Endodermal cell (in vitro differentiated cells): ENCODE measurements at regions not wholly inside any gene's neighbourhood (a gene's known extent, or its start where the extent isn't known, plus 50 kb on each side); places are given as distances from the start of the nearest gene placed in this dataset.

Experiments used
- DNase-seq: peaks from one replicate; pipeline ENCODE4 v3.0.0-alpha.2; 2017
- H3K27ac ChIP-seq: 2 replicates; pipeline ENCODE4 v1.5.1; 2013; ENCODE audit warnings: mild to moderate bottlenecking, low read depth, low read length, moderate library complexity
- H3K27me3 ChIP-seq: 2 replicates; pipeline ENCODE4 v1.6.1; 2013; ENCODE audit warnings: mild to moderate bottlenecking, low read length, moderate library complexity; ENCODE audit not compliant: insufficient read depth, control insufficient read depth, poor library complexity, severe bottlenecking
- H3K36me3 ChIP-seq: 2 replicates; pipeline ENCODE4 v1.7.0; 2013; ENCODE audit warnings: mild to moderate bottlenecking, low read length, moderate library complexity; ENCODE audit not compliant: control insufficient read depth, insufficient read depth
- H3K4me1 ChIP-seq: one replicate; pipeline ENCODE4 v1.7.0; 2013; ENCODE audit warnings: low read length; ENCODE audit not compliant: control insufficient read depth, insufficient read depth
- H3K4me3 ChIP-seq: 2 replicates; pipeline ENCODE4 v1.5.1; 2013; ENCODE audit warnings: mild to moderate bottlenecking, low read length, moderate library complexity
- H3K9ac ChIP-seq: 2 replicates; pipeline ENCODE4 v1.6.1; 2013; ENCODE audit warnings: mild to moderate bottlenecking, low read length, moderate library complexity; ENCODE audit not compliant: poor library complexity, severe bottlenecking; ENCODE audit errors: extremely low read depth
- H3K9me3 ChIP-seq: 2 replicates; pipeline ENCODE4 v1.6.1; 2013; ENCODE audit warnings: mild to moderate bottlenecking, low read length, moderate library complexity; ENCODE audit not compliant: control insufficient read depth
- H3K27ac Mint-ChIP-seq: 2 replicates; pipeline ENCODE4 v1.8.0; 2020; ENCODE audit warnings: mixed read lengths
- H3K27me3 Mint-ChIP-seq: 2 replicates; pipeline ENCODE4 v1.8.0; 2021; ENCODE audit warnings: mild to moderate bottlenecking, mixed read lengths; ENCODE audit not compliant: insufficient read depth
- H3K36me3 Mint-ChIP-seq: 2 replicates; pipeline ENCODE4 v1.8.0; 2020; ENCODE audit warnings: low read depth, mixed read lengths
- H3K4me1 Mint-ChIP-seq: 2 replicates; pipeline ENCODE4 v1.8.0; 2020; ENCODE audit warnings: mixed read lengths
- H3K4me3 Mint-ChIP-seq: 2 replicates; pipeline ENCODE4 v1.8.0; 2020; ENCODE audit warnings: mild to moderate bottlenecking, moderate library complexity, mixed read lengths
- H3K9me3 Mint-ChIP-seq: 2 replicates; pipeline ENCODE4 v1.8.0; 2020; ENCODE audit warnings: mild to moderate bottlenecking, mixed read lengths
- WGBS, 2 experiments: methylation state at CpG; one replicate each; pipeline versions ENCODE4 v1.1.5 to v1.1.7; 2013; ENCODE audit warnings: missing lambda C conversion rate in 2 of 2, mixed read lengths in 1 of 2; ENCODE audit not compliant: insufficient coverage in 1 of 2, insufficient read length in 1 of 2; 5-methylcytosine and 5-hydroxymethylcytosine counted together
- TF ChIP-seq, protein P1 (sequence below): fragments of 200-600 bp; sonication (generic); conservative IDR thresholded peaks from 2 replicates; pipeline ENCODE4 v1.5.0; 2021; ENCODE audit warnings: antibody characterized with exemption, mild to moderate bottlenecking

GRCh38 chr1:235017719-235018118 lies 110.9 kb downstream of the TOMM20 start:
- no peaks in the 10 kb centered on the region for H3K36me3 Mint-ChIP-seq
- Histone ChIP-seq H3K27me3 (no peaks in the 10 kb centered on the region), H3K36me3 (no peaks in the 10 kb centered on the region), H3K27ac (no peak overlapping the region), H3K9ac (no peak overlapping the region), H3K9me3 (no peaks in the 10 kb centered on the region), H3K4me3 (no peak overlapping the region), H3K4me1 (no peaks in the 10 kb centered on the region)
- DNase-seq: no peak
- peaks cover 11% of the 10 kb centered on the region for H3K4me1 Mint-ChIP-seq
- H3K27me3 Mint-ChIP-seq: peaks cover 2% of the 10 kb centered on the region
- H3K4me3 Mint-ChIP-seq: no peak overlapping the region
- WGBS, 2 experiments: 86 to 93% methylated on average over 2 of the region's 2 CpGs
- no peak overlapping the region for H3K27ac Mint-ChIP-seq
- TF ChIP-seq, protein P1, sequence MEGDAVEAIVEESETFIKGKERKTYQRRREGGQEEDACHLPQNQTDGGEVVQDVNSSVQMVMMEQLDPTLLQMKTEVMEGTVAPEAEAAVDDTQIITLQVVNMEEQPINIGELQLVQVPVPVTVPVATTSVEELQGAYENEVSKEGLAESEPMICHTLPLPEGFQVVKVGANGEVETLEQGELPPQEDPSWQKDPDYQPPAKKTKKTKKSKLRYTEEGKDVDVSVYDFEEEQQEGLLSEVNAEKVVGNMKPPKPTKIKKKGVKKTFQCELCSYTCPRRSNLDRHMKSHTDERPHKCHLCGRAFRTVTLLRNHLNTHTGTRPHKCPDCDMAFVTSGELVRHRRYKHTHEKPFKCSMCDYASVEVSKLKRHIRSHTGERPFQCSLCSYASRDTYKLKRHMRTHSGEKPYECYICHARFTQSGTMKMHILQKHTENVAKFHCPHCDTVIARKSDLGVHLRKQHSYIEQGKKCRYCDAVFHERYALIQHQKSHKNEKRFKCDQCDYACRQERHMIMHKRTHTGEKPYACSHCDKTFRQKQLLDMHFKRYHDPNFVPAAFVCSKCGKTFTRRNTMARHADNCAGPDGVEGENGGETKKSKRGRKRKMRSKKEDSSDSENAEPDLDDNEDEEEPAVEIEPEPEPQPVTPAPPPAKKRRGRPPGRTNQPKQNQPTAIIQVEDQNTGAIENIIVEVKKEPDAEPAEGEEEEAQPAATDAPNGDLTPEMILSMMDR: no peak
- no peaks in the 10 kb centered on the region for H3K9me3 Mint-ChIP-seq

DNA sequence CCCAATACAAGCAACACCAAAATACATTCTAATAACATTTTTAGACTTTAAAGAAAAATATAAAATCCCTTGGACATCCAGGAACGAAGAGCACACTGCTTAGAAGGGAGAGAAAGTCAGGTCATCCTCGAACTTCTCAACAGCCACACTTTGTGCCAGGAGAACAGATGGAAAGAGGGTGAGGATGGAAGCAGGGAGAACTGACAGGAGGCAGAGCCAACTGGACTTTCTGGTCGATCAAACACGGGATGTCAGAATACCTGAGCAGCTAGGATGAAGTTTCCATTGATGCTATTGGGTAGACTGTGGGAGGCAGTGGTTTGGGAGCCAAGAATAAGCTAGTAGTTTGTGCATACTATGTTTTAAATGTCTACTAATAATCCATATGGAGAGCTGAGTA lies 111.4 kb downstream of the TOMM20 start:
- H3K27ac Mint-ChIP-seq: no peak overlapping the region
- no peaks in the 10 kb centered on the region for H3K36me3 ChIP-seq
- H3K9ac ChIP-seq: no peak overlapping the region
- no peak for DNase-seq
- H3K4me3 Mint-ChIP-seq: no peak overlapping the region
- peaks cover 11% of the 10 kb centered on the region for H3K4me1 Mint-ChIP-seq
- H3K27me3 ChIP-seq: no peaks in the 10 kb centered on the region
- no peak overlapping the region for H3K4me3 ChIP-seq
- peaks cover 2% of the 10 kb centered on the region for H3K27me3 Mint-ChIP-seq
- no peaks in the 10 kb centered on the region for H3K4me1 ChIP-seq
- no peaks in the 10 kb centered on the region for H3K9me3 ChIP-seq
- H3K27ac ChIP-seq: no peak overlapping the region
- no peaks in the 10 kb centered on the region for H3K9me3 Mint-ChIP-seq
- 90 to 95% methylated on average over 2 to 4 of the region's 4 CpGs for WGBS, 2 experiments
- H3K36me3 Mint-ChIP-seq: no peaks in the 10 kb centered on the region
- TF ChIP-seq, protein P1: no peak

DNA sequence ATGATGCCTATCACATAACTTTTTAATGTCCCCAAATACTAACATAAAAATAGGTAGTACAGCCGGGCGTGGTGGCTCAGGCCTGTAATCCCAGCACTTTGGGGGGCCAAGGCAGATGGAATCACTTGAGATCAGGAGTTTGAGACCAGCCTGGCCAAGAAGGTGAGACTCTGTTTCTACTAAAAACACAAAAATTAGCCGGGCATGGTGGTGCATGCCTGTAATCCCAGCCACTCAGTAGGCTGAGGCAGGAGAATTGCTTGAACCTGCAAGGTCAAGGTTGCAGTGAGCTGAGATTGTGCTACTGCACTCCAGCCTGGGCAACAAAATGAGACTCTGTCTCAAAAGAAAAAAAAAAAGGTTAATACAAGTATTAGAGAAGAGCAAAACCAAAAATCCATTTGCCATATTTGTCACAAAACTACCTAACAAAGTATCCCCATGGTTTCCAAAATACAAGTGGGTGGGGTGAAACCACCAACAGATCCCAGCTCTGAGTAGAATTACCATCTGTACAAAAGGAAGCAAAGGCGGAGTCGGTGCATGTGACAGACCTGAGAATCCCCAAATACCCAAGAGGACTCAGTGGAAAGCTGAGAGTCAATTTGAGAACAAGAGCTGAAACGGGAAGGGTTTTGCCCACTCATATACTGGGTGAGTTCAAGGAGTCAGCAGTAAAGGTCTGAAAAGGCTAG lies 113.2 kb downstream of the TOMM20 start:
- no peaks in the 10 kb centered on the region for H3K36me3 ChIP-seq
- no peak overlapping the region for H3K27ac ChIP-seq
- TF ChIP-seq, protein P1: no peak
- H3K9me3 ChIP-seq: no peaks in the 10 kb centered on the region
- no peak for DNase-seq
- no peak overlapping the region for H3K9ac ChIP-seq
- Mint-ChIP-seq H3K9me3 (no peaks in the 10 kb centered on the region), H3K4me3 (no peak overlapping the region), H3K36me3 (no peaks in the 10 kb centered on the region), H3K4me1 (peaks cover 11% of the 10 kb centered on the region), H3K27ac (no peak overlapping the region), H3K27me3 (peaks cover 2% of the 10 kb centered on the region)
- 90 to 93% methylated on average over 1 to 6 of the region's 6 CpGs for WGBS, 2 experiments
- no peaks in the 10 kb centered on the region for H3K27me3 ChIP-seq
- H3K4me1 ChIP-seq: no peaks in the 10 kb centered on the region
- no peak overlapping the region for H3K4me3 ChIP-seq
